HCEC 1CT (cell line): ENCODE measurements at regions not wholly inside any gene's neighbourhood (a gene's known extent, or its start where the extent isn't known, plus 50 kb on each side); places are given as distances from the start of the nearest gene placed in this dataset.
"Not testable (repeated sequence)": the region's sequence is repeated elsewhere in the genome, so short reads cannot be mapped to it uniquely, and the experiment has no call there.

Source experiments
- DNase-seq: peaks from one replicate; pipeline ENCODE4 v3.0.0-alpha.2; 2017

- DNase-seq, result no peak
These were observed 998.1 kb downstream of the SI start for GRCh38 chr3:164080208-164080607.

GRCh38 chr3:164064298-164064697, 1014.0 kb downstream of the SI start:
- DNase-seq, result no peak

GRCh38 chr3:164060923-164061322, 1017.4 kb downstream of the SI start:
- no peak for DNase-seq

- DNase-seq, result no peak
These were observed 1028.4 kb downstream of the SI start for GRCh38 chr3:164049847-164050246.

- no peak for DNase-seq
These were observed 1029.8 kb downstream of the SI start for GRCh38 chr3:164048451-164048850.

GRCh38 chr3:164040991-164041390, 1037.3 kb downstream of the SI start:
- no peak for DNase-seq

GRCh38 chr3:164030194-164030593, 1048.1 kb downstream of the SI start:
- no peak for DNase-seq

GRCh38 chr3:164024786-164025185, 1053.5 kb downstream of the SI start:
- DNase-seq, result no peak

- no peak for DNase-seq
These were observed 1054.8 kb downstream of the SI start for GRCh38 chr3:164023480-164023879.

GRCh38 chr3:164018500-164018899, 1059.8 kb downstream of the SI start:
- no peak for DNase-seq

GRCh38 chr3:164007765-164008164, 1070.5 kb downstream of the SI start:
- no peak for DNase-seq

- no peak for DNase-seq
These were observed 1074.1 kb downstream of the SI start for GRCh38 chr3:164004205-164004604.

- not testable (repeated sequence) for DNase-seq
These were observed 1075.3 kb downstream of the SI start for GRCh38 chr3:164003016-164003415.

- DNase-seq, result no peak
These were observed 1094.4 kb downstream of the SI start for GRCh38 chr3:163983940-163984339.

GRCh38 chr3:163971861-163972260, 1106.4 kb downstream of the SI start:
- DNase-seq, result no peak

- no peak for DNase-seq
These were observed 1121.2 kb downstream of the SI start for GRCh38 chr3:163957072-163957471.

GRCh38 chr3:163953526-163953925, 1124.8 kb downstream of the SI start:
- no peak for DNase-seq

GRCh38 chr3:163952499-163952898, 1125.8 kb downstream of the SI start:
- DNase-seq, result no peak

- no peak for DNase-seq
These were observed 1126.8 kb downstream of the SI start for GRCh38 chr3:163951397-163951987.

- DNase-seq, result no peak
These were observed 1131.5 kb downstream of the SI start for GRCh38 chr3:163946785-163947184.

- DNase-seq, result no peak
These were observed 1134.6 kb downstream of the SI start for GRCh38 chr3:163943664-163944063.

GRCh38 chr3:163939926-163940325, 1138.4 kb downstream of the SI start:
- no peak for DNase-seq

GRCh38 chr3:163936543-163936942, 1141.8 kb downstream of the SI start:
- DNase-seq, result no peak

- DNase-seq, result no peak
These were observed 1142.9 kb downstream of the SI start for GRCh38 chr3:163935411-163935810.

GRCh38 chr3:163929069-163929652, 1149.1 kb downstream of the SI start:
- DNase-seq, result no peak
